HL-60 (cell line): ENCODE measurements at regions not wholly inside any gene's neighbourhood (a gene's known extent, or its start where the extent isn't known, plus 50 kb on each side); places are given as distances from the start of the nearest gene placed in this dataset.
"Not testable (repeated sequence)": the region's sequence is repeated elsewhere in the genome, so short reads cannot be mapped to it uniquely, and the experiment has no call there.

Experiments
- POLR2AphosphoS5 ChIP-seq: IDR thresholded peaks from 2 replicates; pipeline ENCODE4 v1.6.1; 2012; ENCODE audit warnings: low read depth
- SPI1 ChIP-seq: IDR thresholded peaks from 2 replicates; pipeline ENCODE4 v1.6.1; 2012; ENCODE audit warnings: low read depth, mild to moderate bottlenecking, borderline replicate concordance
- TF ChIP-seq, protein P1 (sequence below): IDR thresholded peaks from one replicate; pipeline ENCODE4 v1.5.1; 2011; ENCODE audit warnings: low read length, control low read depth, inconsistent platforms; ENCODE audit not compliant: insufficient read depth
- TF ChIP-seq, protein P2 (sequence below): IDR thresholded peaks from 2 replicates; pipeline ENCODE4 v1.6.1; 2012; ENCODE audit warnings: low read depth; ENCODE audit not compliant: insufficient replicate concordance

DNA sequence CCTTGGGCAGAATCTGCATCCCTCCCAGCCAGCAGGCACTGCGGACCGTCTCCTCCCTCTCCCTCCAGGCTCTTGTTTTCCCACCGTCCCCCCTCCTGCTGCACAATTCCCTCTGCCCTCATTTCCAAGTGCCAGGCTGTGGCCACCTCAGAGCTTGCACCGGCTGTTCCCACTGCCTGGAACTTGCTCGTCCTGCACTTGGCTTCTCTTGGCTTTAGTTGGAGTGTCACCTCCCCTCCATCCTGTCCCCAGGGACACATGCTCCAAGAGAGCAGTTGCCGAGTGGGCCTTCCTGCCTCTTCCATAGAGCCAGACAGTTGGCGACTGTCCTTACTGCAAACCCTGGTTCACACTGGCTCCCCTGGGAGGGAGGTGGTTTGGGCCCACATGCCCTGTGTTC lies 87.0 kb upstream of the DRD5 start:
- TF ChIP-seq, protein P1, sequence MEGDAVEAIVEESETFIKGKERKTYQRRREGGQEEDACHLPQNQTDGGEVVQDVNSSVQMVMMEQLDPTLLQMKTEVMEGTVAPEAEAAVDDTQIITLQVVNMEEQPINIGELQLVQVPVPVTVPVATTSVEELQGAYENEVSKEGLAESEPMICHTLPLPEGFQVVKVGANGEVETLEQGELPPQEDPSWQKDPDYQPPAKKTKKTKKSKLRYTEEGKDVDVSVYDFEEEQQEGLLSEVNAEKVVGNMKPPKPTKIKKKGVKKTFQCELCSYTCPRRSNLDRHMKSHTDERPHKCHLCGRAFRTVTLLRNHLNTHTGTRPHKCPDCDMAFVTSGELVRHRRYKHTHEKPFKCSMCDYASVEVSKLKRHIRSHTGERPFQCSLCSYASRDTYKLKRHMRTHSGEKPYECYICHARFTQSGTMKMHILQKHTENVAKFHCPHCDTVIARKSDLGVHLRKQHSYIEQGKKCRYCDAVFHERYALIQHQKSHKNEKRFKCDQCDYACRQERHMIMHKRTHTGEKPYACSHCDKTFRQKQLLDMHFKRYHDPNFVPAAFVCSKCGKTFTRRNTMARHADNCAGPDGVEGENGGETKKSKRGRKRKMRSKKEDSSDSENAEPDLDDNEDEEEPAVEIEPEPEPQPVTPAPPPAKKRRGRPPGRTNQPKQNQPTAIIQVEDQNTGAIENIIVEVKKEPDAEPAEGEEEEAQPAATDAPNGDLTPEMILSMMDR = not testable (repeated sequence)
- not testable (repeated sequence) for TF ChIP-seq POLR2AphosphoS5, SPI1
- TF ChIP-seq, protein P2, sequence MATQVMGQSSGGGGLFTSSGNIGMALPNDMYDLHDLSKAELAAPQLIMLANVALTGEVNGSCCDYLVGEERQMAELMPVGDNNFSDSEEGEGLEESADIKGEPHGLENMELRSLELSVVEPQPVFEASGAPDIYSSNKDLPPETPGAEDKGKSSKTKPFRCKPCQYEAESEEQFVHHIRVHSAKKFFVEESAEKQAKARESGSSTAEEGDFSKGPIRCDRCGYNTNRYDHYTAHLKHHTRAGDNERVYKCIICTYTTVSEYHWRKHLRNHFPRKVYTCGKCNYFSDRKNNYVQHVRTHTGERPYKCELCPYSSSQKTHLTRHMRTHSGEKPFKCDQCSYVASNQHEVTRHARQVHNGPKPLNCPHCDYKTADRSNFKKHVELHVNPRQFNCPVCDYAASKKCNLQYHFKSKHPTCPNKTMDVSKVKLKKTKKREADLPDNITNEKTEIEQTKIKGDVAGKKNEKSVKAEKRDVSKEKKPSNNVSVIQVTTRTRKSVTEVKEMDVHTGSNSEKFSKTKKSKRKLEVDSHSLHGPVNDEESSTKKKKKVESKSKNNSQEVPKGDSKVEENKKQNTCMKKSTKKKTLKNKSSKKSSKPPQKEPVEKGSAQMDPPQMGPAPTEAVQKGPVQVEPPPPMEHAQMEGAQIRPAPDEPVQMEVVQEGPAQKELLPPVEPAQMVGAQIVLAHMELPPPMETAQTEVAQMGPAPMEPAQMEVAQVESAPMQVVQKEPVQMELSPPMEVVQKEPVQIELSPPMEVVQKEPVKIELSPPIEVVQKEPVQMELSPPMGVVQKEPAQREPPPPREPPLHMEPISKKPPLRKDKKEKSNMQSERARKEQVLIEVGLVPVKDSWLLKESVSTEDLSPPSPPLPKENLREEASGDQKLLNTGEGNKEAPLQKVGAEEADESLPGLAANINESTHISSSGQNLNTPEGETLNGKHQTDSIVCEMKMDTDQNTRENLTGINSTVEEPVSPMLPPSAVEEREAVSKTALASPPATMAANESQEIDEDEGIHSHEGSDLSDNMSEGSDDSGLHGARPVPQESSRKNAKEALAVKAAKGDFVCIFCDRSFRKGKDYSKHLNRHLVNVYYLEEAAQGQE = not testable (repeated sequence)
